ENCODE measurements at regions not wholly inside any gene's neighbourhood (a gene's known extent, or its start where the extent isn't known, plus 50 kb on each side); places are given as distances from the start of the nearest gene placed in this dataset.

DNA sequence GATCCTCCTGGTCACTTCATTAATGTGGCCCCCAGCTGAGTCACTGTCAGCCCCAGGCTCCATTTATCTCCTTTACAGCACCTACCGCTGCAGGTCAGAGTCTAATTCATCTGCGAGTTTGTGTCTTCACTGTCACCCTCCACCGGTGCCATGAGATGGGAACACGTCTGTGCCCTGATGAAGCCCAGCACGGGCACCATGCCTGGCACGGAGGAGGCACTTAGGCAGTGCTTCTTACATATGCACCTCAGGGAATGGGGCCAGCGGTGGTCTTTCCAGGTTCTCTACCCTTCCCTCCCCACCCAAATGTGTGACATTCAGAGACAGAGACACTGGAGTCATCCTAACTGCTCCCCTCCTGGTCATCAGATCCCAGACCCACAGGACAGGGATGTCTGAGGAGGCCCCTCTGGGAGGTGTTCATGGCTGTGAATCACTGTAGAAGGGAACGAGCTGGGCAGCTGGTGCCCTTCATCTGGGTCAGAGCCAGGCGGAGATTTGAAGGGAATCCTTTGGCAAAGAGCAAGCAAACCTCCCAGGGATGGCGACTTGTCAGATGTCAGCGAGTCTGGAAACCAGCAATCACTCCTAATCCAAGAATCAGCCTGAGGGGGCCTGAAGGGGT lies 364.6 kb downstream of the PREX1 start:
- Histone ChIP-seq H3K36me3 (ENCODE audit: insufficient read depth, low read length) (no peaks in the 10 kb centered on the region), H3K4me3 (ENCODE audit: low read length) (no peak overlapping the region), H3K27ac (ENCODE audit: low read depth, low read length) (no peak overlapping the region), H3K9me3 (ENCODE audit: low read length) (no peaks in the 10 kb centered on the region), H3K27me3 (ENCODE audit: insufficient read depth, low read length, poor library complexity, severe bottlenecking) (no peaks in the 10 kb centered on the region), H3K4me1 (ENCODE audit: insufficient read depth, low read length) (no peaks in the 10 kb centered on the region)
- Mint-ChIP-seq H3K4me1 (peaks cover 0 to 5% (median 3%) of the 10 kb centered on the region in 3 donors), H3K4me3 (no peak overlapping the region), H3K36me3 (no peaks in the 10 kb centered on the region), H3K27ac (peak overlapping the region in 1 of 8 donors; percentile 81), H3K9me3 (no peaks in the 10 kb centered on the region), H3K27me3 (peaks cover 10 to 17% of the 10 kb centered on the region in 2 donors)
- no peak for DNase-seq
- ChIA-PET POLR2A (no interaction called here), CTCF (no interaction called here)

DNA sequence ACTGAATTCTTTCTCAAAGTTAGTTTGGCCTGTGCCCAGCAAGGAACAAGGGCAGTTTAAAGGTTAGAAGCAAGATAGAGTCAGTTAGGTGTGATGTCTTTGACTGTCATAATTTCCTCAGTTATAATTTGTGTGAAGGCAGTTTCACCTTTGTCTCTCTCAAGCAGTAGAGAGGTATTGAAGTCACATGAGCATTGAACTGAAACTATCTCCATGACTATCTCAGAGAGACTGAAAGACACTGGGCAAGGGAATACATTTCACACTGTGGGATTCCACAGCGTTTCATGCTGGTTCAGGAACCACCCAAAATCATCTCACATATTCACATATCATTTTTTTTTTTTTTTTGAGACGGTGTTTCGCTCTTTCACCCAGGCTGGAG lies 366.1 kb downstream of the PREX1 start:
- Histone ChIP-seq H3K4me1 (ENCODE audit: insufficient read depth, low read length) (no peaks in the 10 kb centered on the region), H3K36me3 (ENCODE audit: insufficient read depth, low read length) (no peaks in the 10 kb centered on the region), H3K4me3 (ENCODE audit: low read length) (no peak overlapping the region), H3K9me3 (ENCODE audit: low read length) (no peaks in the 10 kb centered on the region), H3K27ac (ENCODE audit: low read depth, low read length) (no peak overlapping the region), H3K27me3 (ENCODE audit: insufficient read depth, low read length, poor library complexity, severe bottlenecking) (no peaks in the 10 kb centered on the region)
- ChIA-PET CTCF (no interaction called here), POLR2A (no interaction called here)
- H3K27ac Mint-ChIP-seq: no peak overlapping the region
- H3K4me3 Mint-ChIP-seq: no peak overlapping the region
- H3K27me3 Mint-ChIP-seq: peaks cover 10 to 18% of the 10 kb centered on the region in 2 donors
- no peaks in the 10 kb centered on the region for H3K36me3 Mint-ChIP-seq
- no peaks in the 10 kb centered on the region for H3K9me3 Mint-ChIP-seq
- H3K4me1 Mint-ChIP-seq: no peaks in the 10 kb centered on the region
- no peak for DNase-seq

DNA sequence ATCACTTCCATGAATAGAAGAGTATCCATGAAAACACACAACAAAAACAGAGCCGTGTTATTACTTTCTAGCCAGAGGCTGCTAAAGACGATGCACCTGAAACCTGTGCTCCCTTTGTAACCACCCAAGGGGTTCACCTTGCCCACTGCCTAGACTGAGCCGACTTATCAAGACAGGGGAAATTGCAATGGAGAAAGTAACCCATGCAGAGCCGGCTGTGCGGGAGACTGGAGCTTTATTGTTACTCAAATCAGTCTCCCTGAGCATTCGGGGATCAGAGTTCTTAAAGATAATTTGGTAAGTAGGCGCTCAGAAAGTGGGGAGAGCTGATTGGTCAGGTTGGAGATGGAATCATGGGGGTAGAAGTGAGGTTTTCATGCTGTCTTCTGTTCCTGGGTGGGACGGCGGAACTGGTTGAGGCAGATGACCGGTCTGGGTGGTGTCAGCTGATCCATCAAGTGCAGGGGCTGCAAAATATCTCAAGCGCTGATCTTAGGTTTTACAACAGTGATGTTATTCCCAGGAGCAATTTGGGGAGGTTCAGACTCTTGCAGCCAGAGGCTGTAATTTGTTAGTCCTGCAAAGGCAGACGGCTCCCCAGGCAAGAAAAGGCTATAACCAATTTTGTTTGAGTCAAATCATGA lies 366.6 kb downstream of the PREX1 start:
- Histone ChIP-seq H3K9me3 (ENCODE audit: low read length) (no peaks in the 10 kb centered on the region), H3K4me3 (ENCODE audit: low read length) (no peak overlapping the region), H3K27me3 (ENCODE audit: insufficient read depth, low read length, poor library complexity, severe bottlenecking) (no peaks in the 10 kb centered on the region), H3K27ac (ENCODE audit: low read depth, low read length) (no peak overlapping the region), H3K36me3 (ENCODE audit: insufficient read depth, low read length) (no peaks in the 10 kb centered on the region), H3K4me1 (ENCODE audit: insufficient read depth, low read length) (no peaks in the 10 kb centered on the region)
- no peaks in the 10 kb centered on the region for H3K4me1 Mint-ChIP-seq
- no peak overlapping the region for H3K4me3 Mint-ChIP-seq
- H3K27ac Mint-ChIP-seq: no peak overlapping the region
- no peak for DNase-seq
- CTCF ChIA-PET: no interaction called here
- POLR2A ChIA-PET: no interaction called here
- no peaks in the 10 kb centered on the region for H3K36me3 Mint-ChIP-seq
- peaks cover 10 to 20% of the 10 kb centered on the region in 2 donors for H3K27me3 Mint-ChIP-seq
- no peaks in the 10 kb centered on the region for H3K9me3 Mint-ChIP-seq

DNA sequence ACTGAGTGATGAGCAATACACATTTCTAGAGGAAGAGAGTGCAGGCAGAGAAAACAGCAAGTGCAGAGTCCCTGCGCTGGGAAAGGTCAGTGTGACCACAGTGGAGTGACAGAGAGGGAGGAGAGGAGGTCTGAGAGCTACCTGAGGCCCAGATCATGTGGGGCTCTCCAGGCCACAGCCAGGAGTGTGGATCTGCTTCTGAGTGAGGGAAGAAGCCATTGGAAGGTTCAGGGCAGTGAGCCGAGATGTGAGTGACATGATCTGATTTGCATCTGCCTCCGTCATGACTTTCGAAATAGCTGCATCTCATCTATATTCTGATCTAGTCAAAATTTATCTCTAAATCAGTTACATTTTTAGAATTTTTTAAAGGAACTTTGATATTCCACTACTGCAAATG lies 367.1 kb downstream of the PREX1 start:
- POLR2A ChIA-PET: no interaction called here
- Histone ChIP-seq H3K4me1 (ENCODE audit: insufficient read depth, low read length) (no peaks in the 10 kb centered on the region), H3K36me3 (ENCODE audit: insufficient read depth, low read length) (no peaks in the 10 kb centered on the region), H3K4me3 (ENCODE audit: low read length) (no peak overlapping the region), H3K9me3 (ENCODE audit: low read length) (no peaks in the 10 kb centered on the region), H3K27ac (ENCODE audit: low read depth, low read length) (no peak overlapping the region), H3K27me3 (ENCODE audit: insufficient read depth, low read length, poor library complexity, severe bottlenecking) (no peaks in the 10 kb centered on the region)
- H3K4me3 Mint-ChIP-seq: no peak overlapping the region
- no peaks in the 10 kb centered on the region for H3K4me1 Mint-ChIP-seq
- H3K27me3 Mint-ChIP-seq: peaks cover 12 to 23% of the 10 kb centered on the region in 2 donors
- H3K36me3 Mint-ChIP-seq: no peaks in the 10 kb centered on the region
- no peak for DNase-seq
- H3K27ac Mint-ChIP-seq: no peak overlapping the region
- no peaks in the 10 kb centered on the region for H3K9me3 Mint-ChIP-seq
- CTCF ChIA-PET: no interaction called here

DNA sequence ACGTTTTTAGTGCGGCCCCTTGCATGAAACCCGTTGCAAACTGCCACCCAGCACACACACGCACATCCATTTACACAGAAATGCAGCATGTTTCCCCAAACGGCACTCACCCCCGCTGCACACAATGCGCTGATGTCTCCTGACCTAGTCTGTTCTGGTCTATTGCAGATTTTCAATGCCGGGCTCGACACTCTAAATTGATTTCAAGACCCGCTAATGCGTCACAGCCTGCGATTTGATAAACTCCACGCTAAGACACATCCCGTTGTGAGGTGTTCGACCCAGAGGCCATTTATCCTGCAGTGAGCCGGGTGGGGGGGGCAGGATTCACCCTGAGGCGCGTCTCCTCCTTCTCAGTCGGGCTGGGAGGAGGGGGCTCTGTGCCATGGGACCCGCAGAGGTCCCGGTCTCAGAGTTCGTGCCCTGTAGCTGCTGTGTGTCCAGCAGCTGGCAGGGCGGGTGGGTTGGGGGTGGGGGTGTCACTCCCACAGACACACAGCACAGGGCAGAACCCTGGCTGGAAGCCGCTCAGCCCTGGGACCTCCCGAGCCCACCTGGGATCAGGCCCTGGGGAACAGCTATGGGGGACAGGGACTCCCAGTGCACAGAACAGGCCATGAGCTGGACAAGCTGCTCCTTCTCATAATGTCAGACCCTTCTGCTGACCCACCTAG lies 367.9 kb downstream of the PREX1 start:
- Histone ChIP-seq H3K4me1 (ENCODE audit: insufficient read depth, low read length) (no peaks in the 10 kb centered on the region), H3K27me3 (ENCODE audit: insufficient read depth, low read length, poor library complexity, severe bottlenecking) (no peaks in the 10 kb centered on the region), H3K9me3 (ENCODE audit: low read length) (no peaks in the 10 kb centered on the region), H3K27ac (ENCODE audit: low read depth, low read length) (no peak overlapping the region), H3K36me3 (ENCODE audit: insufficient read depth, low read length) (no peaks in the 10 kb centered on the region), H3K4me3 (ENCODE audit: low read length) (no peak overlapping the region)
- Mint-ChIP-seq H3K27ac (no peak overlapping the region), H3K4me1 (no peaks in the 10 kb centered on the region), H3K27me3 (peaks cover 18 to 29% of the 10 kb centered on the region in 2 donors), H3K9me3 (no peaks in the 10 kb centered on the region), H3K36me3 (no peaks in the 10 kb centered on the region), H3K4me3 (no peak overlapping the region)
- no peak for DNase-seq
- ChIA-PET POLR2A (no interaction called here), CTCF (no interaction called here)

DNA sequence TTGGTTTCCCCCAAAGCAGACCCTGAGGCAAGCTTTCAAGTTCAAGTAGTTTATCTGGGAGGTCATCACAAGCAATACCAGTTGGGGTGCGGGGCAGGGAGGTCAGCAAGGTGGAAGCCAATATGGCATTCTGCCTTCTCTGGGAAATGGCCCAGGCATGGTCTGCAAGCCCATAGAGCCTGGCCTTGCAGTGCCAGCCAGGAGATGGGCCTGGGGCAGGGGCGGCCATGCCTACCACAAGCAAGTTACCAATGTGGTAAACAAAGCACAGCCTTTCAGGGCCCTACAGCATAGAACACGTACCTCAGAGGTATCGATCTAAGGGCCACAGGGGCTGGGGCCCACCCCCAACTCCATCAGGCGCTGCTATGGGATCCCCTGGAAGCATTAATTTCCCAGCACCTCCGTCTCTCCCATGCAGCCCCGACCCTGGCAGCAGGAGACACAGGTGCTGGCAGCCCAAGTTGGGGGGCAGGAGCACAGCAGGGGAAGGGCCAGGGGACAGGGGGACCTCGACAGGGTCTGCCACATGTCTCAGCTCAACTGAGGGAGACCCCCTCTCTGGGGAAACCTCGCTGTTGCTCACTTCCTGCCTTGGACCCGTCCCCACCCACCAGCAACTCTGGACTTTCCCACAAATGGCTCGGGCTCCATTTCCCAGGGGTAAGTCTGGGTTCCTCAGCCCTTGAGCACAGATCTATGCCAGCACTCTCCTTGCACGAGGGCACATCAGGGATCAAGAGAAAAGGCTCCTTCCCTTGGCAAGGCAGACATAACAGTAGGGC lies 369.0 kb downstream of the PREX1 start:
- Mint-ChIP-seq H3K9me3 (no peaks in the 10 kb centered on the region), H3K4me1 (no peaks in the 10 kb centered on the region), H3K27me3 (peaks cover 18 to 40% of the 10 kb centered on the region in 2 donors), H3K27ac (no peak overlapping the region), H3K4me3 (no peak overlapping the region), H3K36me3 (no peaks in the 10 kb centered on the region)
- H3K36me3 ChIP-seq (ENCODE audit: insufficient read depth, low read length): no peaks in the 10 kb centered on the region
- H3K4me1 ChIP-seq (ENCODE audit: insufficient read depth, low read length): no peaks in the 10 kb centered on the region
- H3K27me3 ChIP-seq (ENCODE audit: insufficient read depth, low read length, poor library complexity, severe bottlenecking): no peaks in the 10 kb centered on the region
- H3K9me3 ChIP-seq (ENCODE audit: low read length): no peaks in the 10 kb centered on the region
- no peak for DNase-seq
- no peak overlapping the region for H3K4me3 ChIP-seq (ENCODE audit: low read length)
- ChIA-PET POLR2A (no interaction called here), CTCF (no interaction called here)
- no peak overlapping the region for H3K27ac ChIP-seq (ENCODE audit: low read depth, low read length)

DNA sequence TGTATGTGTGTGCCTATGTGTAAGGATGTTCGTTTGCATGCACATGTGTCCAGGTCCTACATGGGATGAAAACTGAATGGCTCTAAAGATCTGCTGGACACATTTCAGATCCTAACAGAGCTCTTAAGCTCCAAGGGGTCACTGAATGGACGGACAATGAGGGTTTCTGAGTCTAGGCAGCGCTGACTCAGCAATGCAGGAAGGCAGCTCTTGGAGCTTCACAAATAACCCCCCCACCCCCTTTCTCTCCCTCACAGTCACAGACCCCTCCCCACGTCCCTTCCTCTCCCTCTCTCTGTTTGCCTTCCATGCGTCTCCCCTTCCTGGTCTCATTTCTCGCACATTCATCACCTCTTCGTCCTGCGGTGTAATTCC lies 369.8 kb downstream of the PREX1 start:
- no peak for DNase-seq
- Histone ChIP-seq H3K4me3 (ENCODE audit: low read length) (no peak overlapping the region), H3K36me3 (ENCODE audit: insufficient read depth, low read length) (no peaks in the 10 kb centered on the region), H3K27me3 (ENCODE audit: insufficient read depth, low read length, poor library complexity, severe bottlenecking) (no peaks in the 10 kb centered on the region), H3K9me3 (ENCODE audit: low read length) (no peaks in the 10 kb centered on the region), H3K27ac (ENCODE audit: low read depth, low read length) (no peak overlapping the region), H3K4me1 (ENCODE audit: insufficient read depth, low read length) (no peaks in the 10 kb centered on the region)
- H3K27me3 Mint-ChIP-seq: peaks cover 16 to 40% of the 10 kb centered on the region in 2 donors
- H3K4me1 Mint-ChIP-seq: no peaks in the 10 kb centered on the region
- H3K9me3 Mint-ChIP-seq: no peaks in the 10 kb centered on the region
- no peak overlapping the region for H3K27ac Mint-ChIP-seq
- ChIA-PET POLR2A (no interaction called here), CTCF (no interaction called here)
- no peak overlapping the region for H3K4me3 Mint-ChIP-seq
- no peaks in the 10 kb centered on the region for H3K36me3 Mint-ChIP-seq
